Natural killer cell (primary cell): ENCODE measurements at regions not wholly inside any gene's neighbourhood (a gene's known extent, or its start where the extent isn't known, plus 50 kb on each side); places are given as distances from the start of the nearest gene placed in this dataset.

Experiments
- ATAC-seq, 3 donors: fragments of 150-1000 bp in 2 of 3; fragments of 200-7000 bp in 1 of 3; cut with Tn5 transposase; 1 replicate in 1 of 3; 2 replicates in 2 of 3; pipeline ENCODE4 v1.10.0; 2021; ENCODE audit warnings: mild to moderate bottlenecking in 2 of 3, moderate library complexity in 2 of 3
- DNase-seq, 2 donors: peaks; one replicate each; pipeline versions ENCODE4 v3.0.0 to v3.0.0-alpha.2; 2013 to 2021; ENCODE audit warnings: mixed read lengths in 1 of 2
- H3K27ac ChIP-seq: one replicate; pipeline ENCODE4 v1.5.1; 2013; ENCODE audit warnings: mild to moderate bottlenecking, low read length
- H3K27me3 ChIP-seq: one replicate; pipeline ENCODE4 v1.6.1; 2013; ENCODE audit warnings: low read length; ENCODE audit not compliant: control insufficient read depth, insufficient read depth
- H3K36me3 ChIP-seq: one replicate; pipeline ENCODE4 v1.6.1; 2013; ENCODE audit warnings: low read length; ENCODE audit not compliant: control insufficient read depth, insufficient read depth
- H3K4me1 ChIP-seq: one replicate; pipeline ENCODE4 v1.6.1; 2013; ENCODE audit warnings: low read length; ENCODE audit not compliant: control insufficient read depth, insufficient read depth
- H3K4me3 ChIP-seq: one replicate; pipeline ENCODE4 v1.5.1; 2013; ENCODE audit warnings: low read length
- H3K9me3 ChIP-seq: one replicate; pipeline ENCODE4 v1.6.1; 2013; ENCODE audit warnings: low read length; ENCODE audit not compliant: control insufficient read depth, insufficient read depth
- H3K27ac Mint-ChIP-seq, 2 donors: one replicate each; pipeline ENCODE4 v1.8.0; 2022; ENCODE audit warnings: mild to moderate bottlenecking in 2 of 2, mixed read lengths in 2 of 2, moderate library complexity in 1 of 2
- H3K27me3 Mint-ChIP-seq, 2 donors: one replicate each; pipeline ENCODE4 v1.8.0; 2022; ENCODE audit warnings: low read depth in 2 of 2, mixed read lengths in 2 of 2
- H3K36me3 Mint-ChIP-seq: one replicate; pipeline ENCODE4 v1.8.0; 2022; ENCODE audit warnings: mixed read lengths
- H3K4me1 Mint-ChIP-seq, 2 donors: one replicate each; pipeline ENCODE4 v1.8.0; 2022; ENCODE audit warnings: mixed read lengths in 2 of 2
- H3K4me3 Mint-ChIP-seq: one replicate; pipeline ENCODE4 v1.8.0; 2022; ENCODE audit warnings: mild to moderate bottlenecking, moderate library complexity, mixed read lengths
- H3K9me3 Mint-ChIP-seq, 2 donors: one replicate each; pipeline ENCODE4 v1.8.0; 2022; ENCODE audit warnings: mixed read lengths in 2 of 2
- CTCF ChIP-seq: fragments of 200-600 bp; IDR thresholded peaks from one replicate; pipeline ENCODE4 v1.8.0; 2022; ENCODE audit warnings: antibody characterized with exemption
- WGBS: methylation state at CpG from one replicate; pipeline ENCODE4 v1.1.7; 2013; ENCODE audit warnings: missing lambda C conversion rate; ENCODE audit not compliant: insufficient coverage; 5-methylcytosine and 5-hydroxymethylcytosine counted together
- intact Hi-C: fragments of 100-400 bp; cut with micrococcal nuclease; formaldehyde crosslinking; loops from one replicate; pipeline ENCODE4 v1.14.2; 2022

GRCh38 chr11:109750964-109751363 is 329.0 kb downstream of the C11orf87 start:
- Mint-ChIP-seq H3K36me3 (no peaks in the 10 kb centered on the region), H3K27ac (no peak overlapping the region), H3K9me3 (peaks cover 5 to 6% of the 10 kb centered on the region in 2 donors), H3K27me3 (peaks cover 0 to 3% of the 10 kb centered on the region in 2 donors), H3K4me1 (no peaks in the 10 kb centered on the region), H3K4me3 (no peak overlapping the region)
- Histone ChIP-seq H3K4me3 (no peak overlapping the region), H3K27ac (no peak overlapping the region), H3K4me1 (no peaks in the 10 kb centered on the region), H3K9me3 (no peaks in the 10 kb centered on the region), H3K36me3 (no peaks in the 10 kb centered on the region), H3K27me3 (no peaks in the 10 kb centered on the region)
- 79% methylated on average over 1 of the region's 2 CpGs for WGBS
- no peak for TF ChIP-seq CTCF
- DNase-seq: no peak
- intact Hi-C loops: no loop called here
- no peak for ATAC-seq

- Histone ChIP-seq H3K9me3 (no peaks in the 10 kb centered on the region), H3K36me3 (no peaks in the 10 kb centered on the region), H3K27me3 (no peaks in the 10 kb centered on the region), H3K4me1 (no peaks in the 10 kb centered on the region), H3K27ac (no peak overlapping the region), H3K4me3 (no peak overlapping the region)
- ATAC-seq: no peak
- no peaks in the 10 kb centered on the region for H3K4me1 Mint-ChIP-seq
- no peaks in the 10 kb centered on the region for H3K36me3 Mint-ChIP-seq
- intact Hi-C loops: no loop called here
- no peak overlapping the region for H3K4me3 Mint-ChIP-seq
- no peak overlapping the region for H3K27ac Mint-ChIP-seq
- no peak for TF ChIP-seq CTCF
- no peak for DNase-seq
- H3K9me3 Mint-ChIP-seq: peaks cover 5 to 6% of the 10 kb centered on the region in 2 donors
- WGBS: 95% methylated on average over 5 of the region's 5 CpGs
- peaks cover 0 to 3% of the 10 kb centered on the region in 2 donors for H3K27me3 Mint-ChIP-seq
These were observed 330.3 kb downstream of the C11orf87 start for GRCh38 chr11:109752212-109752825.

- no peak for TF ChIP-seq CTCF
- Mint-ChIP-seq H3K4me3 (no peak overlapping the region), H3K27ac (no peak overlapping the region), H3K27me3 (no peaks in the 10 kb centered on the region), H3K4me1 (no peaks in the 10 kb centered on the region), H3K36me3 (no peaks in the 10 kb centered on the region), H3K9me3 (peaks cover 0 to 8% of the 10 kb centered on the region in 2 donors)
- Histone ChIP-seq H3K36me3 (no peaks in the 10 kb centered on the region), H3K27ac (no peak overlapping the region), H3K4me3 (no peak overlapping the region), H3K9me3 (no peaks in the 10 kb centered on the region), H3K4me1 (no peaks in the 10 kb centered on the region), H3K27me3 (no peaks in the 10 kb centered on the region)
- DNase-seq: no peak
- intact Hi-C loops: no loop called here
- ATAC-seq: no peak
- no CpG with 5 or more reads among the region's 1 CpG for WGBS
These were observed 334.5 kb downstream of the C11orf87 start for GRCh38 chr11:109756521-109756920.

- H3K27me3 Mint-ChIP-seq: no peaks in the 10 kb centered on the region
- Histone ChIP-seq H3K4me3 (no peak overlapping the region), H3K27ac (no peak overlapping the region), H3K36me3 (no peaks in the 10 kb centered on the region), H3K27me3 (no peaks in the 10 kb centered on the region), H3K4me1 (no peaks in the 10 kb centered on the region), H3K9me3 (no peaks in the 10 kb centered on the region)
- no peak for ATAC-seq
- H3K4me3 Mint-ChIP-seq: no peak overlapping the region
- no peak for TF ChIP-seq CTCF
- no peak overlapping the region for H3K27ac Mint-ChIP-seq
- no CpG with 5 or more reads among the region's 3 CpGs for WGBS
- DNase-seq: no peak
- H3K9me3 Mint-ChIP-seq: peaks cover 0 to 9% of the 10 kb centered on the region in 2 donors
- no peaks in the 10 kb centered on the region for H3K4me1 Mint-ChIP-seq
- H3K36me3 Mint-ChIP-seq: no peaks in the 10 kb centered on the region
- intact Hi-C loops: no loop called here
These were observed 335.0 kb downstream of the C11orf87 start for GRCh38 chr11:109756951-109757350.
